ENCODE measurements at regions not wholly inside any gene's neighbourhood (a gene's known extent, or its start where the extent isn't known, plus 50 kb on each side); places are given as distances from the start of the nearest gene placed in this dataset.

DNA sequence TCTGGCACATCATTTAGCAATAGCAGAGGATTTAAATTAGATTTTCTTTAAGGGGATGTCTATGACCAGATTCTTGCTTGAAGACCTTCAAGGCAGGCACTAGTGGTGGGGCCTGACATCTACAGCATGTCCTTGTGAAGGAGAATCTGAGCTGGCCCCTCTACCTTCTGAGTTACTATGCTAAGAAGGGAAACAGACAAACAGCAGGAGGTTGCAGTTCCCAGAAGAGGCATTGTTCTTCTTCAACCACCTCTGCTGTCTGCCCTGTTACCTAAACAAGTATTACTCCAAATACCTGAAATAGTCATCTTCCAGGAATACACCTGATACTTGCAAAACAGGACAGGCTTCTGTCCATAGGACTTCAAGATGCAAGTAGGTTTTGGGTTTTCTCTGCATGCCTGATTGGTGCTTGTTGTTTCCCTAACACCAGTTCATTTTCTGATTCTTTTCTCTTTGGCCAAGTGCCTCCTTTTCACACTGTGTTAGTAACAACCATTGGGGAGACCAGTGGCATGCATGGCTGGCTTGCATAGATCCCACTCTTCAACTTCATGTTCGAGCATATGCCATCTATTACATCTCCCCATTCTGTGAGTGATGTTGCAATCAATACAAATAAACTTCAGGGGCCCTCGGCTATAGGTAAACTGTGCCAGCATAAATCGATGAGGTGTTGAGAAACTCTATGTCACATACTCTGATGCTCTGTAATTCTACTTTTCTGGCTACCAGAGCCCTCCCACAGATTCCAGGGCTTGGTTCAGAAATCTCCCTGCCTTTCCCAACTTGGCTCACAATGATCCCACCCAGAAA is 93.0 kb upstream of the DUSP10 start:
- H3K36me3 ChIP-seq: no peaks in the 10 kb centered on the region
- TF ChIP-seq, protein P1, sequence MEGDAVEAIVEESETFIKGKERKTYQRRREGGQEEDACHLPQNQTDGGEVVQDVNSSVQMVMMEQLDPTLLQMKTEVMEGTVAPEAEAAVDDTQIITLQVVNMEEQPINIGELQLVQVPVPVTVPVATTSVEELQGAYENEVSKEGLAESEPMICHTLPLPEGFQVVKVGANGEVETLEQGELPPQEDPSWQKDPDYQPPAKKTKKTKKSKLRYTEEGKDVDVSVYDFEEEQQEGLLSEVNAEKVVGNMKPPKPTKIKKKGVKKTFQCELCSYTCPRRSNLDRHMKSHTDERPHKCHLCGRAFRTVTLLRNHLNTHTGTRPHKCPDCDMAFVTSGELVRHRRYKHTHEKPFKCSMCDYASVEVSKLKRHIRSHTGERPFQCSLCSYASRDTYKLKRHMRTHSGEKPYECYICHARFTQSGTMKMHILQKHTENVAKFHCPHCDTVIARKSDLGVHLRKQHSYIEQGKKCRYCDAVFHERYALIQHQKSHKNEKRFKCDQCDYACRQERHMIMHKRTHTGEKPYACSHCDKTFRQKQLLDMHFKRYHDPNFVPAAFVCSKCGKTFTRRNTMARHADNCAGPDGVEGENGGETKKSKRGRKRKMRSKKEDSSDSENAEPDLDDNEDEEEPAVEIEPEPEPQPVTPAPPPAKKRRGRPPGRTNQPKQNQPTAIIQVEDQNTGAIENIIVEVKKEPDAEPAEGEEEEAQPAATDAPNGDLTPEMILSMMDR (IDR thresholded peaks at IDR 0.05): no peak
- no peak overlapping the region for H3K4me3 ChIP-seq (ENCODE audit: low read depth in 1 of 2, low read length in 1 of 2)
- no peak overlapping the region for H3K27ac ChIP-seq
- peaks cover 9% of the 10 kb centered on the region for H3K27me3 ChIP-seq
- H3K4me1 ChIP-seq (ENCODE audit: control insufficient read depth in 1 of 2, insufficient read depth in 1 of 2, low read depth in 1 of 2, low read length in 1 of 2): no peaks in the 10 kb centered on the region
- H3K9me3 ChIP-seq: no peaks in the 10 kb centered on the region

DNA sequence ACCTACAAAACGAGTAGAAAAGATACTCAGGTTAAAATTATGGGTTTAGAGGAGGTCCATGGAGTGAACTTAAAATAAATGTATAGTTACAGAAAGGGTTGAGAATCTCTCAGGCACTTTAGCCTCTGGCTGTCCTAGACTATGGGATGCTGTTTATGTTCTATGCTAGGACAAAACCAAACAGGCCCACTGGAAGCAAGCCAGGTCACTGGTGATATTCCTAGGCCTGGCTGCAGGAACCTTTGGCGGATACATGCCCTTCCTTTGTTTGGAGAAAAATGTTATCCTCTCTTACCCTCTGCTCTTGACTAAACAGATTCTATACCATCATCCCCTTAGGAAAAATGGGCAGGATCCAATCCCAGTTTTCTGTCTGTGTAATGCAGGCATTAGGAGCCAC is 90.7 kb upstream of the DUSP10 start:
- Histone ChIP-seq H3K4me1 (ENCODE audit: control insufficient read depth in 1 of 2, insufficient read depth in 1 of 2, low read depth in 1 of 2, low read length in 1 of 2) (no peaks in the 10 kb centered on the region), H3K9me3 (no peaks in the 10 kb centered on the region), H3K36me3 (no peaks in the 10 kb centered on the region), H3K27ac (no peak overlapping the region), H3K27me3 (peaks cover 4% of the 10 kb centered on the region), H3K4me3 (ENCODE audit: low read depth in 1 of 2, low read length in 1 of 2) (no peak overlapping the region)
- TF ChIP-seq, protein P1 (IDR thresholded peaks at IDR 0.05): no peak

DNA sequence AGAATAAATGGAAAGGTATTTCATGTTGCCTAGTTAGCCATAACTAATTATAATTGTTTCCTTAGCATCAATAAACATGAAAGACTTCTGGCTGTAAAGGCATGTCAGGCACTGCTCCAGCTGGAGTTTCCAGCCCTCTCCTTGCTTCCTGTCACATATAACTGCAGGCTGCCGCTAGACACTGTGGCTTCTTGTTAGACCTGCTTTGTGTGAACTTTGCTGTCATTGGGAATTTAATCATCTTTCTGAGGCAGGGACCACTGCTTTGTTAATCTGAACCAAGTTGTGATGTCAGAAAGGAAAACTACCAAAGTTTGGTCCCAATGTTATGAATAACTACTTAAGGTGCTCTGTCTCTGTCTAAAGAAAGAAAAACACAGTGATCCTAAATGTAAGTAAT is 90.3 kb upstream of the DUSP10 start:
- no peaks in the 10 kb centered on the region for H3K36me3 ChIP-seq
- no peaks in the 10 kb centered on the region for H3K9me3 ChIP-seq
- no peaks in the 10 kb centered on the region for H3K27me3 ChIP-seq
- H3K4me1 ChIP-seq (ENCODE audit: control insufficient read depth in 1 of 2, insufficient read depth in 1 of 2, low read depth in 1 of 2, low read length in 1 of 2): no peaks in the 10 kb centered on the region
- TF ChIP-seq, protein P1 (IDR thresholded peaks at IDR 0.05): no peak
- no peak overlapping the region for H3K27ac ChIP-seq
- no peak overlapping the region for H3K4me3 ChIP-seq (ENCODE audit: low read depth in 1 of 2, low read length in 1 of 2)

DNA sequence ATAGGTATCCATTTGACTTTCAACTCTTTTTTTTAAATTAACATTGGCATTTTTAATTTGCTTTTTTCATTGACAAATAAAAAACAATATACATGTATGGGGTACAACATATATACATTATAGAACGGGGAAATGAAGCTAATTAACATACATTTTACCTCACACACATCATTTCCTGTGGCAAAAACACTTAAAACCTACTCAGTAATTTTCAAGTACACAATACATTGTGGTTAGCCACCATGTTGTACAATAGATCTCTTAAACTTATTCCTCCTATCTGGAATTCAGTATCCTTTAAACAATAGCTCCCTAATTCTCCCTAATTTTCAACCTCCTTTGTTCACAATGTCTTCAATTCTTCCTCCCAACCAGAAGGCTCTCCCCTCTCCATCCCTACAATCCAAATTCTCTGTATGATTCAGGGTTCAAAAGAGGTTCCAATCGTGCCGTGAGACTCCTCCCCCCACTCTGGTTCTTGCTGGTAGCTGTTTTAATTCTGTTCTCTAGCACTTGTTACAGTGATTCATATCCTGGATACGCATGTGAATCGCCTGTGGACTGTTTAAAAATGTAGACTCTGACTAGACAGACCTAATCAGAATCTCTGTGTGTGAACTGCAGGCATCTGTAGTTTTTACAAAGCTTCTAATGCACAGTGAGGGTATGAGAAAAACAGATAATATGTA is 87.6 kb upstream of the DUSP10 start:
- Histone ChIP-seq H3K4me1 (ENCODE audit: control insufficient read depth in 1 of 2, insufficient read depth in 1 of 2, low read depth in 1 of 2, low read length in 1 of 2) (no peaks in the 10 kb centered on the region), H3K4me3 (ENCODE audit: low read depth in 1 of 2, low read length in 1 of 2) (no peak overlapping the region)
- TF ChIP-seq, protein P1 (IDR thresholded peaks at IDR 0.05): no peak

DNA sequence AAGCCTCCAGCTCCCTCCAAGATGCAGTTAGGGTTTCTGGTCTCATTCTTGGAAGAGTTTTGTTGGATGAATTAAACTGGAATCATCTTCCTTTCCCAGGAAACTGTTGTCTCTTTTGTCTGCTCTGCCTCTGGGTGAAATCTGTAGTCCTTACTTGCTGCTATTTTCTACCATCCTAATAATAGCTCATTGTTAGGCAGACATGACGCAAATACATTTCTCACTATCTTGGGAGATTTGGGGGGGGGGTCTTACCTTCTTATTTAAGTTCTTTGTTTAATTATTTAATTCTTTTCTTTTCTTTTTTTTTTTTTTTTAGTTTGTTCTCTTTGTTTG is 85.4 kb upstream of the DUSP10 start:
- Histone ChIP-seq H3K4me1 (ENCODE audit: control insufficient read depth in 1 of 2, insufficient read depth in 1 of 2, low read depth in 1 of 2, low read length in 1 of 2) (no peaks in the 10 kb centered on the region), H3K36me3 (no peaks in the 10 kb centered on the region), H3K27me3 (no peaks in the 10 kb centered on the region), H3K4me3 (ENCODE audit: low read depth in 1 of 2, low read length in 1 of 2) (no peak overlapping the region), H3K9me3 (no peaks in the 10 kb centered on the region), H3K27ac (no peak overlapping the region)
- TF ChIP-seq, protein P1 (IDR thresholded peaks at IDR 0.05): no peak

More for the DNA sequence above, 87.6 kb upstream of the DUSP10 start:
- Histone ChIP-seq H3K36me3 (no peaks in the 10 kb centered on the region), H3K9me3 (no peaks in the 10 kb centered on the region), H3K27me3 (no peaks in the 10 kb centered on the region), H3K27ac (no peak overlapping the region)

Measured in neutrophil (primary cell).